ENCODE measurements at regions not wholly inside any gene's neighbourhood (a gene's known extent, or its start where the extent isn't known, plus 50 kb on each side); places are given as distances from the start of the nearest gene placed in this dataset.

DNA sequence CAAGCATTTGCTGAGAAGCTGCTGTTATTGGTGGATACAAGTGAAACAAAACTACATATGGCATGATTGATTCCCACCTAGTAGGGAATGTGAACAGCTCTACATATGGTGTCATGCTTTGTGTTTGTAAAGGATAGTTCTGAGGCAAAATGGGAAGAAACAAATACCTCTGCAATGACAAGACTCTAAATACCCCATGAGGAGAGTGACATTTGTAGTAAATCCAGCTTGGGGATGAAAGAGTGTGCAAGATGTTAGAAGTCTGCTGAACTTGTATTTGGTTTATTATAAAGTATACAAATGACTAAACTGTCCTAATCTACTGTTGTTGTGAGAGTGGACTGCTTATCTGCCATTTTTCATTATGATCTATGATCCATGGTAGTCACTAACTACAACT, 120.8 kb upstream of the HS3ST1 start:
- H3K4me1 ChIP-seq (ENCODE audit: insufficient read depth, low read length): no peaks in the 10 kb centered on the region

DNA sequence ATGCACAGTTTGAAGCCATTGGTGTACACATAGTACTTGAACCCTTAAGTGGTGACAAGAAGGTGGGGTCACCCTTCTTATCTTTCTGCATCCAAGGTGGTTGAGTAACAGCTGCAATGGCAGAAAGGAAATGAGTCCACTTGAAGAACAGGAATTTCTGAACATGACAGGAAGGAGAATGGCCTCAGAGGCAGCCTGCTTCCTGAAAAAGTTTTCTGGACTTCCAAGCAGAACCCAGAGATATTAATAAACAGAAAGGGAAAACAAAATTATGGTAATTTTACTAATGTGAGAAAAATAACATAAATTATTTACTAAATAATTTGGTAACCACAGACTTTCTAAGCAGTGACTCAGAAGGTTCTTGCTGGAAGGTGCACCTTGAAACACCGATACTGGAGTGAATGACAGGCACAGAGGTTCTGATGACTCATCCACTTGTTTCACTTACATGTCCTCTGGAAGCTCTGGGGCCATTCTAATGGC, 119.9 kb upstream of the HS3ST1 start:
- DNase-seq: no peak
- H3K27me3 ChIP-seq (ENCODE audit: insufficient read depth, low read length, poor library complexity, severe bottlenecking): no peaks in the 10 kb centered on the region
- no peaks in the 10 kb centered on the region for H3K9me3 ChIP-seq (ENCODE audit: low read length)
- no peak overlapping the region for H3K4me3 ChIP-seq (ENCODE audit: low read length)
- Mint-ChIP-seq H3K27me3 (peaks cover 4 to 19% of the 10 kb centered on the region in 2 donors), H3K4me3 (no peak overlapping the region), H3K9me3 (peaks cover 0 to 6% (median 0%) of the 10 kb centered on the region in 5 donors), H3K36me3 (no peaks in the 10 kb centered on the region), H3K27ac (no peak overlapping the region), H3K4me1 (peaks cover 0 to 7% (median 0%) of the 10 kb centered on the region in 3 donors)
- POLR2A ChIA-PET: no interaction called here
- no peaks in the 10 kb centered on the region for H3K4me1 ChIP-seq (ENCODE audit: insufficient read depth, low read length)
- no peaks in the 10 kb centered on the region for H3K36me3 ChIP-seq (ENCODE audit: insufficient read depth, low read length)
- no peak overlapping the region for H3K27ac ChIP-seq (ENCODE audit: low read depth, low read length)
- CTCF ChIA-PET: no interaction called here

More for the DNA sequence above, 120.8 kb upstream of the HS3ST1 start:
- no peaks in the 10 kb centered on the region for H3K36me3 Mint-ChIP-seq
- DNase-seq: no peak
- H3K36me3 ChIP-seq (ENCODE audit: insufficient read depth, low read length): no peaks in the 10 kb centered on the region
- H3K4me1 Mint-ChIP-seq: peaks cover 0 to 7% (median 0%) of the 10 kb centered on the region in 3 donors
- CTCF ChIA-PET: no interaction called here
- H3K4me3 Mint-ChIP-seq: no peak overlapping the region
- H3K4me3 ChIP-seq (ENCODE audit: low read length): no peak overlapping the region
- H3K27ac ChIP-seq (ENCODE audit: low read depth, low read length): no peak overlapping the region
- peaks cover 4 to 22% of the 10 kb centered on the region in 2 donors for H3K27me3 Mint-ChIP-seq
- H3K9me3 ChIP-seq (ENCODE audit: low read length): no peaks in the 10 kb centered on the region
- POLR2A ChIA-PET: no interaction called here
- H3K27ac Mint-ChIP-seq: no peak overlapping the region
- H3K27me3 ChIP-seq (ENCODE audit: insufficient read depth, low read length, poor library complexity, severe bottlenecking): no peaks in the 10 kb centered on the region
- peaks cover 0 to 6% (median 0%) of the 10 kb centered on the region in 5 donors for H3K9me3 Mint-ChIP-seq

DNA sequence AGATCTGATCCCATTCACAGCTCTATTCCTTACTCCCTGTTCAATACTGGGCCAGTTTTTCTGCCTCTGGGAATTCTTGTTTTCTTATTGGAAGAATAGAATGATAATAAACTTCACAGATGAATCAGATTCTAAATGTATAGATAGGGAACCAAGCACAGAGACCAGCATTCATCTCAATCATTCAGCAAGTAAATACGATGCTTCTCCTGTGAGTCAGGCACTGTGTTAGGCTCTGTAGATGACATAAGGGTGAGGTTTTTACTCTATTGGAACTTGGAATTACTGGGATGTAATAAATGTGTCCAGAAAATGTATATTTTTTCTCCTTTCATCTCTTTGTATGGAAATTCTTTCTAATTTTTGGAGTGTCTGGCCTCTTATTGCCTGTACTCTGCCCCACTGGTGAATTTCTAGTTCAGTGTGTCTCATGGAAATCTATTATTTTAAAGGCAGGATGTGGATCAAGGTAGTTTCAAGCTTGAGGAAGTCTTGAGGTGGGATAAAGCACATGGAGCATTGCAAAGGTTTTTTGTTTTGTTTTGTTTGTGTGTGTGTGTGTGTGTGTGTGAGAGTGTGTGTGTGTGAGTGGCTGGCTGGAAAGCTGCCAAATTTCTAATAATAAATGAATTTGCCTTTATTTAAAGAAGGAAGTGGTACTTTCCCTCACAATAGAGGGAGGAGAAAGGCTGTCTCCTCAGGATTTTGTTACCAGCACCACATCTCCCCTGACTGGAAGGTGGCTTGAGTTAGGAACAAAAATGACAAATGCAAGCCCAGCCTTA, 117.9 kb upstream of the HS3ST1 start:
- Mint-ChIP-seq H3K27me3 (peaks cover 4 to 10% of the 10 kb centered on the region in 2 donors), H3K9me3 (peaks cover 0 to 4% (median 0%) of the 10 kb centered on the region in 5 donors), H3K4me1 (peaks cover 0 to 7% (median 0%) of the 10 kb centered on the region in 3 donors), H3K36me3 (no peaks in the 10 kb centered on the region), H3K27ac (no peak overlapping the region), H3K4me3 (no peak overlapping the region)
- CTCF ChIA-PET: no interaction called here
- Histone ChIP-seq H3K27ac (ENCODE audit: low read depth, low read length) (no peak overlapping the region), H3K36me3 (ENCODE audit: insufficient read depth, low read length) (no peaks in the 10 kb centered on the region), H3K27me3 (ENCODE audit: insufficient read depth, low read length, poor library complexity, severe bottlenecking) (no peaks in the 10 kb centered on the region), H3K4me1 (ENCODE audit: insufficient read depth, low read length) (no peaks in the 10 kb centered on the region), H3K9me3 (ENCODE audit: low read length) (no peaks in the 10 kb centered on the region), H3K4me3 (ENCODE audit: low read length) (no peak overlapping the region)
- POLR2A ChIA-PET: no interaction called here
- DNase-seq: no peak

DNA sequence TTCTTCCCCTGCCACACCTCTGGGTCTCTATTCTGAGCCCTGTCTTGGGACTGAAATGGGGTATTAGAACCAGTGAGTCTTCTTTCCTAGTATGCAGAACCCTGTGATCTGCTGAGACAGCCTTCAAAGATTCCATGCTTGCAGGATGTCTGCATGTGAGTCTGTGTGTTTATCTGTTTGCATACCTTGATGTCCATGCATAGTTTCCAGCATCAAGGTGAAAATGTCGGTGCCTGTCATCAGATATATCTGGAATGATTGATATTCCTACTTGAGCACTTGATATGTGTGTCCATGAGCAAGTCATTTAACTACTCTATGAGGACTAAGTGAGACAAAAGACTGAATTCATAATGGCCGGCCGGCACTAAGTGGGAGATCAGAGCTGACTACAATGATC, 117.0 kb upstream of the HS3ST1 start:
- no peak for DNase-seq
- H3K4me3 Mint-ChIP-seq: no peak overlapping the region
- ChIA-PET POLR2A (no interaction called here), CTCF (no interaction called here)
- Histone ChIP-seq H3K27ac (ENCODE audit: low read depth, low read length) (no peak overlapping the region), H3K9me3 (ENCODE audit: low read length) (no peaks in the 10 kb centered on the region), H3K36me3 (ENCODE audit: insufficient read depth, low read length) (no peaks in the 10 kb centered on the region), H3K4me3 (ENCODE audit: low read length) (no peak overlapping the region), H3K27me3 (ENCODE audit: insufficient read depth, low read length, poor library complexity, severe bottlenecking) (no peaks in the 10 kb centered on the region), H3K4me1 (ENCODE audit: insufficient read depth, low read length) (no peaks in the 10 kb centered on the region)
- peaks cover 0 to 7% (median 0%) of the 10 kb centered on the region in 3 donors for H3K4me1 Mint-ChIP-seq
- no peaks in the 10 kb centered on the region for H3K36me3 Mint-ChIP-seq
- peaks cover 0 to 4% (median 0%) of the 10 kb centered on the region in 5 donors for H3K9me3 Mint-ChIP-seq
- no peak overlapping the region for H3K27ac Mint-ChIP-seq
- H3K27me3 Mint-ChIP-seq: peaks cover 3 to 10% of the 10 kb centered on the region in 2 donors

DNA sequence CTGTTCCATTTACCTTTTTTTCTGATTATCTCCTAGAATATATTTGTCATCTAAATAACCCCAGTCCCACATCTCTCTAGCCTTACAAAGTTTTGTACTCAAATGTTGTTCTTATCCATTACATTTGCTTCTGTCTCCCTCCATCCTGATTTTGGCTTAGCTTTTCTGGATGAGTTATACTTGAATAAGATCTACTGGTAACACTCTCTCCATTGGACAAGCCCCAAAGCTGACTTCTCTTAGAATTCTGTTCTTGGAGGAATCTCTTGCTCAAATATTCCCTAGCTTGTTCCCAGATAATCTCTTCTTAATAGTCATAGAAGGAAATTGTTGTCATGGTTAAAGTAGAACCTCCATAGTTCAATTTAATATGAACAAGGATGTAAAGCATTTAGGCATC, 115.5 kb upstream of the HS3ST1 start:
- CTCF ChIA-PET: interaction anchor here (1.2 kb wide), 1 partner anchor 9 kb away, joined by 3 read pairs; no protein-coding TSS in a partner anchor
- no peak for DNase-seq
- Mint-ChIP-seq H3K4me1 (peaks cover 0 to 7% (median 0%) of the 10 kb centered on the region in 3 donors), H3K27me3 (peaks cover 3 to 7% of the 10 kb centered on the region in 2 donors), H3K27ac (no peak overlapping the region), H3K9me3 (peaks cover 0 to 4% (median 0%) of the 10 kb centered on the region in 5 donors), H3K4me3 (no peak overlapping the region), H3K36me3 (no peaks in the 10 kb centered on the region)
- Histone ChIP-seq H3K4me1 (ENCODE audit: insufficient read depth, low read length) (no peaks in the 10 kb centered on the region), H3K9me3 (ENCODE audit: low read length) (no peaks in the 10 kb centered on the region), H3K4me3 (ENCODE audit: low read length) (no peak overlapping the region), H3K36me3 (ENCODE audit: insufficient read depth, low read length) (no peaks in the 10 kb centered on the region), H3K27me3 (ENCODE audit: insufficient read depth, low read length, poor library complexity, severe bottlenecking) (no peaks in the 10 kb centered on the region), H3K27ac (ENCODE audit: low read depth, low read length) (no peak overlapping the region)
- POLR2A ChIA-PET: no interaction called here

DNA sequence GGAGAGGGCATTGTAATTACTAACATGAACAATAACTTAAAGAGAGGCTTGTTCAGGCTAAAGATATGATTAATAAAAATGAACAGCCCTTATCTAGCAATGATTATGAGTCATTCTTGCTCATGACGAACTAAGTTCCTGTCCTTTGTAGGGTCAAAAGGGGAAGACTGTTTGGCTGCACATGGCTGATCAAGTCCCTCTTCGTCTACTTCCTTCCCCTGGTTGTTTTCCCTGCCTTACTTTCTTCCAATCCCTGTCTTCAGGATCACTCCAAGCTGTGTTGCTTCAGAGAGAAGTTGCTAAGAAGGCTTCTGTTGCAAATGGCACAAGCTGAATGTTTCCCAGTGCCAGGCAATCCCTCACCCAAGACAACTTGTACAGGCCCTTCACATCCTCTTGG, 115.0 kb upstream of the HS3ST1 start:
- no peak overlapping the region for H3K27ac Mint-ChIP-seq
- peaks cover 0 to 7% (median 0%) of the 10 kb centered on the region in 3 donors for H3K4me1 Mint-ChIP-seq
- ChIA-PET CTCF (interaction anchor here (1.2 kb wide), 1 partner anchor 9 kb away, joined by 3 read pairs; no protein-coding TSS in a partner anchor), POLR2A (no interaction called here)
- no peaks in the 10 kb centered on the region for H3K27me3 ChIP-seq (ENCODE audit: insufficient read depth, low read length, poor library complexity, severe bottlenecking)
- H3K4me3 ChIP-seq (ENCODE audit: low read length): no peak overlapping the region
- H3K9me3 Mint-ChIP-seq: peaks cover 0 to 4% (median 0%) of the 10 kb centered on the region in 5 donors
- H3K36me3 ChIP-seq (ENCODE audit: insufficient read depth, low read length): no peaks in the 10 kb centered on the region
- no peaks in the 10 kb centered on the region for H3K9me3 ChIP-seq (ENCODE audit: low read length)
- peaks cover 3 to 7% of the 10 kb centered on the region in 2 donors for H3K27me3 Mint-ChIP-seq
- H3K36me3 Mint-ChIP-seq: no peaks in the 10 kb centered on the region
- no peak overlapping the region for H3K27ac ChIP-seq (ENCODE audit: low read depth, low read length)
- H3K4me3 Mint-ChIP-seq: no peak overlapping the region
- no peak for DNase-seq
- no peaks in the 10 kb centered on the region for H3K4me1 ChIP-seq (ENCODE audit: insufficient read depth, low read length)

DNA sequence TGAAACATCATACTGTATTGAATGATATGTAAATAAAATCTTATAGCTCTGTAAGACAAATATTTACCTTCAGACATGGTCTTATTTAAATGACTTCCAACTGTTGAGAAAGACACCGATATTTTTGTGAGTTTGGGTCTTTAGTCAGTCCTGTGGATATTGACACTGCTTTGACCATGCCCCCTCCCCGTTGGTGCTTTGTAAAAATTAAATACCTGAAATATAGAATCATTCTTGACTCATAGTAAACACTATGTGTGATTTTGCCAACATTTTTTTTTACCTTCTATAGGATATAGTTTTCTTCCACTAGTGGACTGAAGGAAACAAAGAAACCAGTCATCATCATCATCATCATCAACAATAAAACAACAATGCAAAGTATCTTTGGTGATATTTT, 114.3 kb upstream of the HS3ST1 start:
- Mint-ChIP-seq H3K27ac (no peak overlapping the region), H3K27me3 (peaks cover 3 to 7% of the 10 kb centered on the region in 2 donors), H3K4me1 (peaks cover 0 to 2% (median 0%) of the 10 kb centered on the region in 3 donors)

DNA sequence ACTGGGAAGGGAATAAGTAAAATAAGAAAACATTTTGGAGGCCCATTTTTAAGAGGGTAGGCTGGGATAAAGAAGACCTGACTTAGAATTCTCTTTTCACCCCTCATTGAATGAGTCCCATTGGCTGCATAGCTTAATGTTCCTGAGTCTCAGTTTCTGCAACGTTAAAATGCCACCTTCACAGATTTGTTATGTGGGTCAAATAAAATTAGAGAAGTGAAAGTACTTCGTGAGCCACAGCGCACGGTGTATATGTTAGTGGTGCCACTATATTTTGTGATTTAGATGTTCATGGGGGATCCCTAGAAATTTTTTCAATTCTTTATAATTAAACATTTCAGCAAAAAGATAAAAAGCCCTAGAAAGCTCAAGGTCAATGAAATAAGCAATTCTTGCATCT, 109.2 kb upstream of the HS3ST1 start:
- Mint-ChIP-seq H3K27me3 (peaks cover 2 to 19% of the 10 kb centered on the region in 2 donors), H3K9me3 (no peaks in the 10 kb centered on the region), H3K4me3 (no peak overlapping the region), H3K36me3 (no peaks in the 10 kb centered on the region), H3K27ac (no peak overlapping the region), H3K4me1 (no peaks in the 10 kb centered on the region)
- H3K9me3 ChIP-seq (ENCODE audit: low read length): no peaks in the 10 kb centered on the region
- no peaks in the 10 kb centered on the region for H3K27me3 ChIP-seq (ENCODE audit: insufficient read depth, low read length, poor library complexity, severe bottlenecking)
- no peak overlapping the region for H3K4me3 ChIP-seq (ENCODE audit: low read length)
- H3K4me1 ChIP-seq (ENCODE audit: insufficient read depth, low read length): no peaks in the 10 kb centered on the region
- no peak for DNase-seq
- H3K36me3 ChIP-seq (ENCODE audit: insufficient read depth, low read length): no peaks in the 10 kb centered on the region
- no peak overlapping the region for H3K27ac ChIP-seq (ENCODE audit: low read depth, low read length)
- POLR2A ChIA-PET: no interaction called here
- CTCF ChIA-PET: no interaction called here

More for the DNA sequence above, 114.3 kb upstream of the HS3ST1 start:
- POLR2A ChIA-PET: no interaction called here
- no peaks in the 10 kb centered on the region for H3K36me3 Mint-ChIP-seq
- CTCF ChIA-PET: no interaction called here
- H3K4me3 Mint-ChIP-seq: no peak overlapping the region
- Histone ChIP-seq H3K4me3 (ENCODE audit: low read length) (no peak overlapping the region), H3K4me1 (ENCODE audit: insufficient read depth, low read length) (no peaks in the 10 kb centered on the region), H3K9me3 (ENCODE audit: low read length) (no peaks in the 10 kb centered on the region), H3K27ac (ENCODE audit: low read depth, low read length) (no peak overlapping the region), H3K36me3 (ENCODE audit: insufficient read depth, low read length) (no peaks in the 10 kb centered on the region), H3K27me3 (ENCODE audit: insufficient read depth, low read length, poor library complexity, severe bottlenecking) (no peaks in the 10 kb centered on the region)
- no peak for DNase-seq
- H3K9me3 Mint-ChIP-seq: no peaks in the 10 kb centered on the region
